ENCODE measurements at regions not wholly inside any gene's neighbourhood (a gene's known extent, or its start where the extent isn't known, plus 50 kb on each side); places are given as distances from the start of the nearest gene placed in this dataset.

GRCh38 chr18:43398601-43399000, 121.3 kb upstream of the SYT4 start:
- H3K36me3 Mint-ChIP-seq (ENCODE audit: low read depth) = no peaks in the 10 kb centered on the region
- no peak overlapping the region for H3K4me3 Mint-ChIP-seq
- peaks cover 6% of the 10 kb centered on the region for H3K9me3 Mint-ChIP-seq (ENCODE audit: low read depth)
- ChIA-PET CTCF (no interaction called here), POLR2A (no interaction called here)
- H3K27me3 Mint-ChIP-seq = no peaks in the 10 kb centered on the region
- intact Hi-C loops (cut with DNase I, micrococcal nuclease) = loop anchor here in 1 of 2 experiments (5.0 kb wide), 2 partner anchors 1101 to 1281 kb away; no protein-coding TSS in a partner anchor
- no peak overlapping the region for H3K27ac Mint-ChIP-seq
- ATAC-seq (no peak), DNase-seq (no peak)
- H3K4me1 Mint-ChIP-seq = no peaks in the 10 kb centered on the region

- H3K9me3 Mint-ChIP-seq (ENCODE audit: low read depth) = peaks cover 9% of the 10 kb centered on the region
- ChIA-PET POLR2A (no interaction called here), CTCF (no interaction called here)
- ATAC-seq = no peak
- no peak overlapping the region for H3K27ac Mint-ChIP-seq
- no peaks in the 10 kb centered on the region for H3K4me1 Mint-ChIP-seq
- H3K4me3 Mint-ChIP-seq = no peak overlapping the region
- H3K36me3 Mint-ChIP-seq (ENCODE audit: low read depth) = no peaks in the 10 kb centered on the region
- H3K27me3 Mint-ChIP-seq = no peaks in the 10 kb centered on the region
- no peak for DNase-seq
- intact Hi-C loops (cut with DNase I, micrococcal nuclease) = no loop called here
Measured at GRCh38 chr18:43405097-43405496, 127.8 kb upstream of the SYT4 start.

GRCh38 chr18:43414006-43414405, 136.7 kb upstream of the SYT4 start:
- Mint-ChIP-seq H3K36me3 (ENCODE audit: low read depth) (no peaks in the 10 kb centered on the region), H3K27me3 (no peaks in the 10 kb centered on the region), H3K4me1 (no peaks in the 10 kb centered on the region), H3K4me3 (no peak overlapping the region), H3K27ac (no peak overlapping the region), H3K9me3 (ENCODE audit: low read depth) (no peaks in the 10 kb centered on the region)
- DNase-seq (no peak), ATAC-seq (no peak)
- ChIA-PET POLR2A (no interaction called here), CTCF (no interaction called here)
- intact Hi-C loops (cut with DNase I, micrococcal nuclease) = no loop called here

GRCh38 chr18:43420091-43420490, 142.8 kb upstream of the SYT4 start:
- Mint-ChIP-seq H3K27me3 (no peaks in the 10 kb centered on the region), H3K36me3 (ENCODE audit: low read depth) (no peaks in the 10 kb centered on the region), H3K4me3 (no peak overlapping the region), H3K9me3 (ENCODE audit: low read depth) (peaks cover 3% of the 10 kb centered on the region), H3K27ac (no peak overlapping the region), H3K4me1 (no peaks in the 10 kb centered on the region)
- ChIA-PET POLR2A (no interaction called here), CTCF (no interaction called here)
- intact Hi-C loops (cut with DNase I, micrococcal nuclease) = no loop called here
- ATAC-seq (no peak), DNase-seq (no peak)

GRCh38 chr18:43420950-43421349, 143.7 kb upstream of the SYT4 start:
- no peaks in the 10 kb centered on the region for H3K27me3 Mint-ChIP-seq
- peaks cover 3% of the 10 kb centered on the region for H3K9me3 Mint-ChIP-seq (ENCODE audit: low read depth)
- H3K4me1 Mint-ChIP-seq = no peaks in the 10 kb centered on the region
- H3K27ac Mint-ChIP-seq = no peak overlapping the region
- ATAC-seq (no peak), DNase-seq (no peak)
- intact Hi-C loops (cut with DNase I, micrococcal nuclease) = no loop called here
- ChIA-PET POLR2A (no interaction called here), CTCF (no interaction called here)
- no peaks in the 10 kb centered on the region for H3K36me3 Mint-ChIP-seq (ENCODE audit: low read depth)
- H3K4me3 Mint-ChIP-seq = no peak overlapping the region

- no peak for DNase-seq
- CTCF ChIA-PET = no interaction called here
- no peaks in the 10 kb centered on the region for H3K36me3 Mint-ChIP-seq (ENCODE audit: low read depth)
- peaks cover 3% of the 10 kb centered on the region for H3K9me3 Mint-ChIP-seq (ENCODE audit: low read depth)
- no peaks in the 10 kb centered on the region for H3K4me1 Mint-ChIP-seq
- no peaks in the 10 kb centered on the region for H3K27me3 Mint-ChIP-seq
- no peak overlapping the region for H3K4me3 Mint-ChIP-seq
- POLR2A ChIA-PET = no interaction called here
- no peak overlapping the region for H3K27ac Mint-ChIP-seq
- intact Hi-C loops (cut with DNase I, micrococcal nuclease) = no loop called here
- ATAC-seq = no peak
Measured at GRCh38 chr18:43422518-43422917, 145.2 kb upstream of the SYT4 start.

GRCh38 chr18:43435851-43436250, 158.6 kb upstream of the SYT4 start:
- no peak for ATAC-seq
- ChIA-PET POLR2A (no interaction called here), CTCF (no interaction called here)
- Mint-ChIP-seq H3K27ac (no peak overlapping the region), H3K27me3 (no peaks in the 10 kb centered on the region), H3K4me3 (no peak overlapping the region), H3K4me1 (no peaks in the 10 kb centered on the region), H3K9me3 (ENCODE audit: low read depth) (peaks cover 17% of the 10 kb centered on the region), H3K36me3 (ENCODE audit: low read depth) (no peaks in the 10 kb centered on the region)
- DNase-seq = no peak
- intact Hi-C loops (cut with DNase I, micrococcal nuclease) = no loop called here

GRCh38 chr18:43442131-43442530, 164.8 kb upstream of the SYT4 start:
- Mint-ChIP-seq H3K4me3 (no peak overlapping the region), H3K36me3 (ENCODE audit: low read depth) (no peaks in the 10 kb centered on the region), H3K4me1 (no peaks in the 10 kb centered on the region), H3K27ac (no peak overlapping the region), H3K27me3 (no peaks in the 10 kb centered on the region), H3K9me3 (ENCODE audit: low read depth) (peaks cover 17% of the 10 kb centered on the region)
- DNase-seq (no peak), ATAC-seq (no peak)
- CTCF ChIA-PET = no interaction called here
- intact Hi-C loops (cut with DNase I, micrococcal nuclease) = no loop called here
- POLR2A ChIA-PET = no interaction called here

GRCh38 chr18:43442571-43442970, 165.3 kb upstream of the SYT4 start:
- intact Hi-C loops (cut with DNase I, micrococcal nuclease) = no loop called here
- ChIA-PET POLR2A (no interaction called here), CTCF (no interaction called here)
- Mint-ChIP-seq H3K27ac (no peak overlapping the region), H3K9me3 (ENCODE audit: low read depth) (peaks cover 17% of the 10 kb centered on the region), H3K4me1 (no peaks in the 10 kb centered on the region), H3K36me3 (ENCODE audit: low read depth) (no peaks in the 10 kb centered on the region), H3K27me3 (no peaks in the 10 kb centered on the region), H3K4me3 (no peak overlapping the region)
- DNase-seq (no peak), ATAC-seq (no peak)

- CTCF ChIA-PET = no interaction called here
Measured at GRCh38 chr18:43465483-43465882, 188.2 kb upstream of the SYT4 start.

GRCh38 chr18:43471873-43472272, 194.6 kb upstream of the SYT4 start:
- H3K9me3 Mint-ChIP-seq (ENCODE audit: low read depth) = peaks cover 4% of the 10 kb centered on the region
- ChIA-PET CTCF (no interaction called here), POLR2A (no interaction called here)
- H3K4me1 Mint-ChIP-seq = no peaks in the 10 kb centered on the region
- ATAC-seq = no peak
- intact Hi-C loops (cut with DNase I, micrococcal nuclease) = no loop called here
- no peaks in the 10 kb centered on the region for H3K36me3 Mint-ChIP-seq (ENCODE audit: low read depth)
- H3K27ac Mint-ChIP-seq = no peak overlapping the region
- no peaks in the 10 kb centered on the region for H3K27me3 Mint-ChIP-seq
- H3K4me3 Mint-ChIP-seq = no peak overlapping the region
- DNase-seq = no peak

More at GRCh38 chr18:43465483-43465882, 188.2 kb upstream of the SYT4 start:
- peaks cover 17% of the 10 kb centered on the region for H3K9me3 Mint-ChIP-seq (ENCODE audit: low read depth)
- ATAC-seq = no peak
- no peak overlapping the region for H3K27ac Mint-ChIP-seq
- no peaks in the 10 kb centered on the region for H3K27me3 Mint-ChIP-seq
- POLR2A ChIA-PET = no interaction called here
- no peaks in the 10 kb centered on the region for H3K36me3 Mint-ChIP-seq (ENCODE audit: low read depth)
- no peak overlapping the region for H3K4me3 Mint-ChIP-seq
- H3K4me1 Mint-ChIP-seq = no peaks in the 10 kb centered on the region
- intact Hi-C loops (cut with DNase I, micrococcal nuclease) = no loop called here
- DNase-seq = no peak

GRCh38 chr18:43481069-43481468, 203.8 kb upstream of the SYT4 start:
- intact Hi-C loops (cut with DNase I, micrococcal nuclease) = no loop called here
- POLR2A ChIA-PET = no interaction called here
- no peak overlapping the region for H3K4me3 Mint-ChIP-seq
- no peaks in the 10 kb centered on the region for H3K36me3 Mint-ChIP-seq (ENCODE audit: low read depth)
- CTCF ChIA-PET = no interaction called here
- no peaks in the 10 kb centered on the region for H3K4me1 Mint-ChIP-seq
- ATAC-seq = no peak
- DNase-seq = no peak
- H3K27me3 Mint-ChIP-seq = no peaks in the 10 kb centered on the region
- H3K9me3 Mint-ChIP-seq (ENCODE audit: low read depth) = peaks cover 3% of the 10 kb centered on the region
- H3K27ac Mint-ChIP-seq = no peak overlapping the region

GRCh38 chr18:43482136-43482535, 204.8 kb upstream of the SYT4 start:
- Mint-ChIP-seq H3K27ac (no peak overlapping the region), H3K9me3 (ENCODE audit: low read depth) (peaks cover 3% of the 10 kb centered on the region), H3K27me3 (no peaks in the 10 kb centered on the region), H3K36me3 (ENCODE audit: low read depth) (no peaks in the 10 kb centered on the region), H3K4me1 (no peaks in the 10 kb centered on the region), H3K4me3 (no peak overlapping the region)
- ATAC-seq (no peak), DNase-seq (no peak)
- ChIA-PET CTCF (no interaction called here), POLR2A (no interaction called here)
- intact Hi-C loops (cut with DNase I, micrococcal nuclease) = no loop called here
